Stimulated activated naive B cell treated with anti-CD40 and anti-IgM and Interleukin-4, amounts not matched to agents 10 μg/mL and 1 μg/mL and 100 μg/mL, for 72 hours (primary cell): ENCODE measurements at regions not wholly inside any gene's neighbourhood (a gene's known extent, or its start where the extent isn't known, plus 50 kb on each side); places are given as distances from the start of the nearest gene placed in this dataset.

ENCODE experiments used
- ATAC-seq, 2 donors: fragments of 150-1000 bp; cut with Tn5 transposase; replicated peaks; 2 replicates each; pipeline ENCODE4 v1.10.0; 2021; ENCODE audit warnings: moderate library complexity in 1 of 2
- DNase-seq: peaks from one replicate; pipeline ENCODE4 v3.0.0; 2021
- H3K27ac Mint-ChIP-seq: one replicate; pipeline ENCODE4 v1.8.0; 2022; ENCODE audit warnings: mild to moderate bottlenecking, mixed read lengths
- H3K27me3 Mint-ChIP-seq, 2 donors: one replicate each; pipeline ENCODE4 v1.8.0; 2022; ENCODE audit warnings: mixed read lengths in 2 of 2
- H3K36me3 Mint-ChIP-seq, 2 donors: one replicate each; pipeline ENCODE4 v1.8.0; 2022; ENCODE audit warnings: mixed read lengths in 2 of 2, mild to moderate bottlenecking in 1 of 2
- H3K4me1 Mint-ChIP-seq, 2 donors: one replicate each; pipeline ENCODE4 v1.8.0; 2022; ENCODE audit warnings: mixed read lengths in 2 of 2, mild to moderate bottlenecking in 1 of 2
- H3K4me3 Mint-ChIP-seq, 2 donors: one replicate each; pipeline ENCODE4 v1.8.0; 2022; ENCODE audit warnings: mild to moderate bottlenecking in 2 of 2, mixed read lengths in 2 of 2, moderate library complexity in 1 of 2
- H3K9me3 Mint-ChIP-seq, 2 donors: one replicate each; pipeline ENCODE4 v1.8.0; 2022; ENCODE audit warnings: mixed read lengths in 2 of 2, mild to moderate bottlenecking in 1 of 2

GRCh38 chr4:11633430-11633829, 204.7 kb upstream of the HS3ST1 start:
- no peak for ATAC-seq
- H3K27ac Mint-ChIP-seq: no peak overlapping the region
- no peak for DNase-seq
- H3K27me3 Mint-ChIP-seq: no peaks in the 10 kb centered on the region
- no peaks in the 10 kb centered on the region for H3K9me3 Mint-ChIP-seq
- H3K36me3 Mint-ChIP-seq: peaks cover 0 to 4% of the 10 kb centered on the region in 2 donors
- H3K4me3 Mint-ChIP-seq: no peak overlapping the region
- H3K4me1 Mint-ChIP-seq: peaks cover 17 to 23% of the 10 kb centered on the region in 2 donors

GRCh38 chr4:11632483-11632882, 203.8 kb upstream of the HS3ST1 start:
- no peak overlapping the region for H3K27ac Mint-ChIP-seq
- H3K36me3 Mint-ChIP-seq: peaks cover 0 to 4% of the 10 kb centered on the region in 2 donors
- H3K4me3 Mint-ChIP-seq: no peak overlapping the region
- no peak for ATAC-seq
- no peaks in the 10 kb centered on the region for H3K9me3 Mint-ChIP-seq
- H3K4me1 Mint-ChIP-seq: peaks cover 17 to 23% of the 10 kb centered on the region in 2 donors
- no peaks in the 10 kb centered on the region for H3K27me3 Mint-ChIP-seq
- DNase-seq: no peak

GRCh38 chr4:11632025-11632424, 203.3 kb upstream of the HS3ST1 start:
- no peak for DNase-seq
- Mint-ChIP-seq H3K27me3 (no peaks in the 10 kb centered on the region), H3K4me1 (peaks cover 14 to 20% of the 10 kb centered on the region in 2 donors), H3K4me3 (no peak overlapping the region), H3K27ac (no peak overlapping the region), H3K36me3 (peaks cover 0 to under 1% of the 10 kb centered on the region in 2 donors), H3K9me3 (no peaks in the 10 kb centered on the region)
- no peak for ATAC-seq

- H3K27me3 Mint-ChIP-seq: no peaks in the 10 kb centered on the region
- no peaks in the 10 kb centered on the region for H3K9me3 Mint-ChIP-seq
- H3K27ac Mint-ChIP-seq: no peak overlapping the region
- ATAC-seq: no peak
- no peak overlapping the region for H3K4me3 Mint-ChIP-seq
- no peak for DNase-seq
- no peaks in the 10 kb centered on the region for H3K36me3 Mint-ChIP-seq
- peaks cover 14 to 16% of the 10 kb centered on the region in 2 donors for H3K4me1 Mint-ChIP-seq
These were observed 202.7 kb upstream of the HS3ST1 start for GRCh38 chr4:11631416-11631815.

GRCh38 chr4:11628093-11628725, 199.5 kb upstream of the HS3ST1 start:
- no peaks in the 10 kb centered on the region for H3K9me3 Mint-ChIP-seq
- H3K36me3 Mint-ChIP-seq: no peaks in the 10 kb centered on the region
- no peak overlapping the region for H3K4me3 Mint-ChIP-seq
- no peak for ATAC-seq
- no peaks in the 10 kb centered on the region for H3K27me3 Mint-ChIP-seq
- H3K27ac Mint-ChIP-seq: no peak overlapping the region
- no peak for DNase-seq
- H3K4me1 Mint-ChIP-seq: peaks cover 11 to 16% of the 10 kb centered on the region in 2 donors

- H3K27ac Mint-ChIP-seq: no peak overlapping the region
- no peaks in the 10 kb centered on the region for H3K9me3 Mint-ChIP-seq
These were observed 197.4 kb upstream of the HS3ST1 start for GRCh38 chr4:11626066-11626465.

GRCh38 chr4:11625211-11625610, 196.5 kb upstream of the HS3ST1 start:
- H3K9me3 Mint-ChIP-seq: no peaks in the 10 kb centered on the region
- H3K4me3 Mint-ChIP-seq: no peak overlapping the region
- H3K4me1 Mint-ChIP-seq: peaks cover 7 to 9% of the 10 kb centered on the region in 2 donors
- ATAC-seq: no peak
- no peaks in the 10 kb centered on the region for H3K36me3 Mint-ChIP-seq
- DNase-seq: no peak
- H3K27me3 Mint-ChIP-seq: no peaks in the 10 kb centered on the region
- no peak overlapping the region for H3K27ac Mint-ChIP-seq

More at GRCh38 chr4:11626066-11626465, 197.4 kb upstream of the HS3ST1 start:
- no peak for ATAC-seq
- Mint-ChIP-seq H3K36me3 (no peaks in the 10 kb centered on the region), H3K4me3 (no peak overlapping the region), H3K4me1 (peaks cover 13 to 16% of the 10 kb centered on the region in 2 donors), H3K27me3 (no peaks in the 10 kb centered on the region)
- DNase-seq: no peak

GRCh38 chr4:11624370-11624769, 195.7 kb upstream of the HS3ST1 start:
- Mint-ChIP-seq H3K9me3 (no peaks in the 10 kb centered on the region), H3K4me1 (peaks cover 7% of the 10 kb centered on the region in 2 donors), H3K27me3 (no peaks in the 10 kb centered on the region), H3K27ac (no peak overlapping the region), H3K36me3 (no peaks in the 10 kb centered on the region), H3K4me3 (no peak overlapping the region)
- ATAC-seq (no peak), DNase-seq (no peak)

- no peak for DNase-seq
- H3K36me3 Mint-ChIP-seq: no peaks in the 10 kb centered on the region
- no peaks in the 10 kb centered on the region for H3K27me3 Mint-ChIP-seq
- H3K4me3 Mint-ChIP-seq: no peak overlapping the region
- no peak for ATAC-seq
- H3K4me1 Mint-ChIP-seq: peaks cover 10 to 12% of the 10 kb centered on the region in 2 donors
- no peak overlapping the region for H3K27ac Mint-ChIP-seq
- no peaks in the 10 kb centered on the region for H3K9me3 Mint-ChIP-seq
These were observed 195.0 kb upstream of the HS3ST1 start for GRCh38 chr4:11623726-11624037.

GRCh38 chr4:11622961-11623725, 194.4 kb upstream of the HS3ST1 start:
- ATAC-seq (no peak), DNase-seq (no peak)
- Mint-ChIP-seq H3K27me3 (no peaks in the 10 kb centered on the region), H3K27ac (no peak overlapping the region), H3K4me1 (peaks cover 13 to 17% of the 10 kb centered on the region in 2 donors), H3K4me3 (no peak overlapping the region), H3K9me3 (no peaks in the 10 kb centered on the region), H3K36me3 (no peaks in the 10 kb centered on the region)

- H3K4me1 Mint-ChIP-seq: peaks cover 15 to 29% of the 10 kb centered on the region in 2 donors
- no peak overlapping the region for H3K4me3 Mint-ChIP-seq
- H3K36me3 Mint-ChIP-seq: no peaks in the 10 kb centered on the region
- no peak overlapping the region for H3K27ac Mint-ChIP-seq
- H3K27me3 Mint-ChIP-seq: no peaks in the 10 kb centered on the region
- DNase-seq (no peak), ATAC-seq (no peak)
- H3K9me3 Mint-ChIP-seq: no peaks in the 10 kb centered on the region
These were observed 192.2 kb upstream of the HS3ST1 start for GRCh38 chr4:11620861-11621260.

- DNase-seq: no peak
- Mint-ChIP-seq H3K4me3 (peak overlapping the region in 1 of 2 donors; percentile 43), H3K9me3 (no peaks in the 10 kb centered on the region), H3K27ac (peak overlapping the region; percentile 47), H3K36me3 (no peaks in the 10 kb centered on the region), H3K4me1 (peaks cover 15 to 29% of the 10 kb centered on the region in 2 donors), H3K27me3 (no peaks in the 10 kb centered on the region)
- peak; percentile 93 to 95 for ATAC-seq
These were observed 190.1 kb upstream of the HS3ST1 start for GRCh38 chr4:11618666-11619282.

GRCh38 chr4:11616856-11617255, 188.2 kb upstream of the HS3ST1 start:
- Mint-ChIP-seq H3K4me1 (peaks cover 15 to 29% of the 10 kb centered on the region in 2 donors), H3K27me3 (no peaks in the 10 kb centered on the region), H3K36me3 (no peaks in the 10 kb centered on the region), H3K27ac (no peak overlapping the region), H3K4me3 (no peak overlapping the region), H3K9me3 (no peaks in the 10 kb centered on the region)
- ATAC-seq (no peak), DNase-seq (no peak)

- ATAC-seq: no peak
- Mint-ChIP-seq H3K27ac (no peak overlapping the region), H3K36me3 (no peaks in the 10 kb centered on the region), H3K4me3 (no peak overlapping the region), H3K9me3 (no peaks in the 10 kb centered on the region), H3K27me3 (peaks cover 5 to 6% of the 10 kb centered on the region in 2 donors), H3K4me1 (peaks cover 12 to 29% of the 10 kb centered on the region in 2 donors)
- DNase-seq: no peak
These were observed 186.9 kb upstream of the HS3ST1 start for GRCh38 chr4:11615601-11616000.

- Mint-ChIP-seq H3K9me3 (no peaks in the 10 kb centered on the region), H3K4me3 (no peak overlapping the region), H3K4me1 (peaks cover 9 to 24% of the 10 kb centered on the region in 2 donors), H3K36me3 (no peaks in the 10 kb centered on the region), H3K27ac (no peak overlapping the region), H3K27me3 (peaks cover 5 to 6% of the 10 kb centered on the region in 2 donors)
- DNase-seq (no peak), ATAC-seq (no peak)
These were observed 185.7 kb upstream of the HS3ST1 start for GRCh38 chr4:11614426-11614825.
